Suppressor macrophage (primary cell): ENCODE measurements at regions not wholly inside any gene's neighbourhood (a gene's known extent, or its start where the extent isn't known, plus 50 kb on each side); places are given as distances from the start of the nearest gene placed in this dataset.
"Not testable (repeated sequence)": the region's sequence is repeated elsewhere in the genome, so short reads cannot be mapped to it uniquely, and the experiment has no call there.

ENCODE experiments used
- DNase-seq, 4 experiments: peaks; one replicate each; pipeline ENCODE4 v3.0.0-alpha.2; 2020 to 2022

DNA sequence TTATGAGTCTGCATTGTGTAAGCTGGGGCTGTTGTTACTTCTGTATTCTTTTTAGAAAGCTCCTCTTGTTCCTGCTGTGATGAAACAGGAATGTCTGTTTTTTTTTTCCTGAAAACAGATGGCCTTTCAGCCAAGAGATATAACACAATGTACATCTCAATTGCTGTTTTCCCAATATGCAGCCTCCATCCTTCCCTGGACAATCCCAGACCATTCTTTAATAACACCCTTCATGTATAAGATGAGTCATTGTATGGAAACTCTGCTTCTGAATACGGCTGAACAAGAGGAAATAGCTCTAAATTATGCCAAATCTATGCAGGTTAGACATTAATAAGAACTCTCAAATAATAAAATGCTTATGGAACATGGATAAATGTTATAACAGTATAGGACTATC, 60.2 kb upstream of the LRRC4C start:
- DNase-seq = no peak

- DNase-seq = no peak
Observed at GRCh38 chr11:41522391-41522790, 62.9 kb upstream of the LRRC4C start.

- no peak for DNase-seq
Observed at GRCh38 chr11:41522899-41523672, 63.6 kb upstream of the LRRC4C start.

DNA sequence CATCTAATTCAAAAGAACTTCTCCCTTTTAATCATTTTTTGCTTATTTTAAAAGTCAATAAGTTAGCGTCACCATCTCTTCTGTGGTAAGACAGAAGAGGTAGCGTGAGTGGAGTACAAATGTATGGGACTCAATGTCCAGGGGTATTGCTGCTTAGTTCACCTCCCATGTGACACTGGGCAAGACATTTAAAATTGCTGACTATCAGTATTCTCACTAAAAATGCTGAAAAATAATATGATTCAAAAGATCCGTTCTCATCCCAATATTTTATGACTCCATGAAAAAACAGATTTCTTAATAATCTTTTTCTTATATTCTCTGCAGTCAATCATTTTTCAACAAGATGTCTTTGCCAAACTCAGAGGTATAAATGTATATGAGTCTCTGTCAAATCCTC, 68.1 kb upstream of the LRRC4C start:
- no peak for DNase-seq

- DNase-seq = no peak
Observed at GRCh38 chr11:41532413-41532812, 73.0 kb upstream of the LRRC4C start.

DNA sequence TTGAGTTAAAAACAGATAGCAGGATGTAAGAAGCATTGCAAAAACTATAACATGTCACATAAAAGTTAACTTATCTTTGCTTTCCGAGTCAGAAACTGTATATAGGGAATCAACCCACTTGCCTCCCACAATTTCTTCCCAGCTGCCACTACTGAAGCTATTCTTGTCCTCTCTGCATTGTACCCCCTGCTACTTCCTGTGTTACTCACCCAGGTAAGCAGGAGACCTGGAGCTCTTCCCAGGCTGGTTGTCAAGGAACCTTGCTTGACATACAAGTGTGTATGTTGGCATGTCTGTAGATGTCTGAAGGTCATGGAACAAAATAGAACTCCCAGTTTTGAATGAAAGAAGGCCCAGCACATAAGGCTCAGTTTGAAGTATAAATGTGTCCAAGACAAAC, 74.3 kb upstream of the LRRC4C start:
- no peak for DNase-seq

DNA sequence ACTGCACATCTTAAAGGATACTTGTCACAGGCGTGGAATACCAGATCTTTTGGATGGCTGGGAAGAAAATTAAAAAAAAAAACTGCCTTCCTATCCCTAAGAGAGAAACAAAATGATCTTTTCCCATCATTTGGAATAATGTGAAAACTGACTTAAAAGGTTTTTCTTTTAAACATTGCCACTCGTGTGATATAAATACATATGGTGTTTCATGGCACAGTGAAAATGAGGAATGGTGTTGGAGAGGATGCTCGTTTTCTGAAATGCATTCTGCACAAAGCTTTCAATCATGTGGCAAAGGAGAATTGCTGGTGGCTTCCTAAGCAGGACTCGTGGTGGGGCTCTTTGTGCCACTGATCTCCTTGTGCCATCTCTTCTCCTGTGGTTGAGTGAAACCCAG, 74.9 kb upstream of the LRRC4C start:
- DNase-seq = no peak

DNA sequence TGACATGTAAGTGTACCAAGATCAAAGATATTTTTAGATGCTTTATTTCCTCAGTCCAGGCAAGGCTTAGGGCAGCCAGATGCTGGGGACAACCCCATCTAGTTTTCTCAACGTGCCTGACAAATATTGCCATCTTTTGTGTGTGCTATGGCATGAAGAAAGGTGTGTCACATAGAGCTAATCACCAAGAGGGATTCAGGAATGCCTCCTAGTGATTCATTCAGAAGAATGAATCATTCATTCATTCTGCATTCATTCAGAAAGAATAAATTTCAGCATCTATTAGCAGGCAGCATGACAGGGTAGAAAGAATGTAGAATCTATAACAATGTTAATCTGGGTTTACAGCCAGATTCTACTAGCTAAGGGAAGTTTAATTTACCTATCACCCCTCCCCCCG, 75.4 kb upstream of the LRRC4C start:
- DNase-seq = no peak

- no peak for DNase-seq
Observed at GRCh38 chr11:41536021-41536568, 76.6 kb upstream of the LRRC4C start.

GRCh38 chr11:41544902-41545301, 85.5 kb upstream of the LRRC4C start:
- not testable (repeated sequence) for DNase-seq

GRCh38 chr11:41578421-41579051, 119.1 kb upstream of the LRRC4C start:
- no peak for DNase-seq

DNA sequence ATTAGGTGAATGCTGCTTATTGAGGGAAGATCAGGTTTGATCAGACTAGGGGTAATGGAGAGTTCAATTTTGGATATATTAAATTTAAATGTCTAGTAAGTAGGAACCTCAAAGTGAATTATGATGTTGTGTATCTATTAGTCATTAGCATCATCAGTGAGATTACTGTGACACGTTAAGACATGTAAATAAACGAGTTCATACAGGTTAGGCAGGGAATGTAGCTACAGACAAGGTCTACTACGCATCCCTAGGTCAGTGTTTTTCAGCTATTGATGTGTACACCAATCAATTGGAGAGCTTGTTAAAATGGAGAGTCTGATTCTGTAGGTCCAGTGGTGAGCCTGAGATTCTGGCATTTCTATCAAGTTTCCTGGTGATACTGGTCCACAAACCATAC, 120.1 kb upstream of the LRRC4C start:
- no peak for DNase-seq

- DNase-seq = no peak
Observed at GRCh38 chr11:41609511-41609910, 150.1 kb upstream of the LRRC4C start.

DNA sequence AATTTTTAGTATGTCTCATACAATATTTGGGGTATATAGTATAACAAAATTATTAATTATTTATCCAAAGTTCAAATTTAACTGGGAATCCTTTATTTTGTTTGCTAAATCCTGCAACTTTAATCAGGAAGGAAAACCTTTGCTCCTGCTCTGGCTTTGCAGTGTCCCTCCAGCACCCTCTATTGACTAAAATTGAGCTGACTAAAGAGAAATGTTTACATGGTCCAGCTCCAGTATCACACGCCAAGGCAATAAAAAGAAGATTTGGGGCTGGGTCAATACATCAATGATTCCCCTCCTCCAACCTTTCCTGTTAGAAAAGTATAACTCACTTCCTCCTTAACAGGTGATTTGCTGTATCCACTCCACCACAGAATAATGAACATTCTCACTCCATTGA, 153.0 kb upstream of the LRRC4C start:
- no peak for DNase-seq

- DNase-seq = no peak
Observed at GRCh38 chr11:41613326-41613725, 153.9 kb upstream of the LRRC4C start.

- DNase-seq = no peak
Observed at GRCh38 chr11:41622707-41623359, 163.4 kb upstream of the LRRC4C start.

- no peak for DNase-seq
Observed at GRCh38 chr11:41659985-41660384, 200.5 kb upstream of the LRRC4C start.

- DNase-seq = no peak
Observed at GRCh38 chr11:41660585-41660984, 201.1 kb upstream of the LRRC4C start.

DNA sequence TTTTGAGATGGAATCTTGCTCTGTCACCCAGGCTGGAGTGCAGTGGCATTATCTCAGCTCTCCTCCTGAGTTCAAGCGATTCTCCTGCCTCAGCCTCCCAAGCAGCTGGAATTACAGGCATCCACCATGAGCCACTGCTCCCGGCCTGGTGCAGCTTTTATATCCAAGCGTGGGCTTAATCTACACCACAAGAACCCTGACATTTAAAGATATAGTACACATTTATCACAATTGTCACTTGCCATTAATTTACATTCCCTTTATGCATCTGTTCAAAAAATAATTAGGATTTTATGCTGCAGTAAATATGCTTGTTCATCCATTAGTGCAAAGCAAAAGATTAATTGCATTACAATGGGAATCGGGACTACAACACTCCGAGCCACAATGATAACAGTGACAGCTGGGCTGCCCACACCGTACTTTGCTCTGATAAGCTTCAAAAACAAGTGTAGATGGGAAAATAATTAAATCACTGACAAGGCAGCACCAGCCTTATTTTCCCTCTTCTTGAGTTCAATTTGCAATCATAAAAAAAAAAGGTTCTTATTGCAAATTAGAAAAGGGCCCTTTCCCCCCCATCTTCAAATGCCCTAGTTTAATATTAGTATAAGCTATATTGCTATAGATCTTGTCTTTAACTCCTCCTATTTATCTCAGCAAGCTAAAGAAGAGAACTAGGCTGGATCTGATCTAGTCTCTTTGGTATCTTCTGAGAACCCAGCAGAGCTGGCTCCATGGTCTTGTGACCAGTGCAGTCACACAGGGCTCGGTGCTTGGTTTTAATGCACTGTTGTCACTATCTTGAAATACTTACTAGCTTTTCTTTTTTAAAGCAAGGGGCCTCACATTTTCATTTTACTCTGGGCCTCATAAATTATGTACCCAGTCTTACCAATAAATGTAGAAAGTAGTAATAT, 206.2 kb upstream of the LRRC4C start:
- DNase-seq = no peak

DNA sequence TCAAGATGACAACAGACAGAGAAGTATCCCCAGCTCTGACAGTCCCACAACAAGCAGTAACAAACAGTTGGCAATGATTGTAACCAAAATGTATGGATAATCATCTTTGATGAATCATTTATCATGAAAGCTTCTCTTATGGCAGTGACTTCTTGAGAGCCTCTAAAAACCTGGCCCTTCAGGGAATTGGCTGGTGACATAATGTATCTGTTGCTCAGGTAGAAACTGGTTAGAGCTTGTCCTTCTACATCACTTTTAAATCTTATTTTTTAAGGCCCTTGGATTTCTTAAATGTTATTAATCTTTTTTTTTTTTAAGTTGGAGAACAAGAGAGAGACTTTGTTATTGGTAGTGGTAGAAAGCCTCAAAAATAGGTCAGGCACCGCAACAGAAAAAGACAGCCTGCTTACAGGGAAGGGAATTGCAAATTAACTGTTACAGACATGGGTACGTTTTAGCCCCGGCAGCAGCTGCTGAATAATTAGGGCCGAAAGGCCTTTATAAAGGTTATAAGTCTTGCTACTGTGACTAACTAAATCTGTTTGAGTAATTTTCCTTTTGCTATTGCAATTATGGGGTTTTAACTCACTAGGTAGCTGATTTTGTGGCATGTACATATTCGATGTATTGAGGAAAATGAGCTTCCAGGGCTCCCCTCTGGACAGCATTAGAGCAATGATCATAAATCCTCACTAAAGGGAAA, 207.7 kb upstream of the LRRC4C start:
- no peak for DNase-seq

DNA sequence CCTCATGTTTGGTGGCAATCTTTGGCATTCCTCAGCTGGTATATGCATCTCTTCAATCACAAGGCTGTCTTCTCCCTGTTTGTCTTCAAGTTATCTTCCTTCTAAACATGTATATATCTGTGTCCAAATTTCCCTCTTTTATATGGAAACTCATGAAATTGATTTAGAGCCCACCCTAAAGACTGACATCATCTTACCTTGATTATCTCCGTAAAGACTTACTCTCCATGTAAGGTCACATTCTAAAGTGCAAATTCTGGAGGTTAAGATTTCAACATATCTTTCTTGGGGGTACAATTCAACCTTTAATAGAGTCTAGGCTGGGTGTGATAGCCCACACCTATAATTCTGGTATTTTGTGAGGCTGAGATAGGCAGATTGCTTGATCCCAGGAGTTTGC, 215.8 kb upstream of the LRRC4C start:
- DNase-seq = no peak

DNA sequence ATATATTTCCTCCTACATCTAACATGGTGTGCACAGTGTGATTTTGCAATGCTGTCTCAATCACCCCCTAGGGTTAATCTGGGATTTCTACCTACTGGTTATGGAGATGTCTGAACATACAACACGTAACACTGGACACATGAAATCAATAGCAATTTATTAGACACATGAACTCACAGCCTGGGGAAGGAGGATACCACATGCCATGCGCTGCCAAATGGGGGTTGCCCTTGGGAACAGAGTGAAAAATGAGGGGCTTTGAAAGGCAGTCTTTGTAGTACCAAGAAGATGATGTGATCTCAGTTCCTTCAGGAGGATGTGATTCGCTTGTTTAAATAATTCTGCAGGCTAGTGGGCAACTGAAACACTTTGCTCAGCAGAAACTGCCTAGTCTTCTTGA, 253.6 kb upstream of the LRRC4C start:
- DNase-seq = no peak
